Uterus (tissue), 3 donors: ENCODE measurements at regions not wholly inside any gene's neighbourhood (a gene's known extent, or its start where the extent isn't known, plus 50 kb on each side); places are given as distances from the start of the nearest gene placed in this dataset.

Experiments used
- DNase-seq, 2 donors: peaks; one replicate each; pipeline ENCODE4 v3.0.0-alpha.2; 2019 to 2020
- H3K27ac ChIP-seq, 2 donors: fragments of 200-600 bp; sonication (generic); 1 replicate in 1 of 2; 2 replicates in 1 of 2; pipeline ENCODE4 v1.5.1; 2016 to 2018
- H3K27me3 ChIP-seq, 2 donors: fragments of 200-600 bp; sonication (generic); one replicate each; pipeline ENCODE4 v1.5.1; 2018 to 2019; ENCODE audit warnings: control low read depth in 1 of 2
- H3K36me3 ChIP-seq, 2 donors: fragments of 200-600 bp; sonication (generic); one replicate each; pipeline ENCODE4 v1.5.1; 2019; ENCODE audit warnings: control low read depth in 1 of 2
- H3K4me1 ChIP-seq, 2 donors: fragments of 200-600 bp; sonication (generic); one replicate each; pipeline ENCODE4 v1.5.1; 2018 to 2019; ENCODE audit warnings: control low read depth in 1 of 2
- H3K4me3 ChIP-seq, 2 donors: fragments of 200-600 bp; sonication (generic); 1 replicate in 1 of 2; 2 replicates in 1 of 2; pipeline ENCODE4 v1.5.1; 2018 to 2019; ENCODE audit warnings: mild to moderate bottlenecking in 1 of 2
- H3K9me3 ChIP-seq, 2 donors: fragments of 200-600 bp; sonication (generic); one replicate each; pipeline ENCODE4 v1.5.1; 2019; ENCODE audit warnings: control low read depth in 1 of 2
- POLR2A ChIP-seq, 2 donors: fragments of 450-650 bp; IDR thresholded peaks; one replicate each; pipeline ENCODE4 v1.6.1; 2016; ENCODE audit warnings: antibody characterized with exemption in 2 of 2, mild to moderate bottlenecking in 1 of 2, moderate library complexity in 1 of 2
- intact Hi-C: fragments of 100-400 bp; cut with DNase I; formaldehyde crosslinking; loops from one replicate; pipeline ENCODE4 v1.15.1; 2023; ENCODE audit warnings: low total_unique reads
- TF ChIP-seq, protein P1 (sequence below), 4 experiments: fragments of 200-600 bp in 2 of 4; fragments of 450-650 bp in 2 of 4; sonication (generic) in 2 of 4; IDR thresholded peaks; one replicate each; pipeline ENCODE4 v1.5.1; 2016 to 2019; ENCODE audit warnings: antibody characterized with exemption in 4 of 4, mild to moderate bottlenecking in 2 of 4, moderate library complexity in 1 of 4
- donor health status: DM: yes; HTN: yes; CAD: no.

GRCh38 chr7:49623943-49624342, 149.5 kb upstream of the VWC2 start:
- no peaks in the 10 kb centered on the region for H3K9me3 ChIP-seq
- H3K4me1 ChIP-seq = no peaks in the 10 kb centered on the region
- H3K4me3 ChIP-seq = no peak overlapping the region
- no peaks in the 10 kb centered on the region for H3K36me3 ChIP-seq
- no peak for DNase-seq
- no peaks in the 10 kb centered on the region for H3K27me3 ChIP-seq
- no peak overlapping the region for H3K27ac ChIP-seq
- TF ChIP-seq, protein P1, sequence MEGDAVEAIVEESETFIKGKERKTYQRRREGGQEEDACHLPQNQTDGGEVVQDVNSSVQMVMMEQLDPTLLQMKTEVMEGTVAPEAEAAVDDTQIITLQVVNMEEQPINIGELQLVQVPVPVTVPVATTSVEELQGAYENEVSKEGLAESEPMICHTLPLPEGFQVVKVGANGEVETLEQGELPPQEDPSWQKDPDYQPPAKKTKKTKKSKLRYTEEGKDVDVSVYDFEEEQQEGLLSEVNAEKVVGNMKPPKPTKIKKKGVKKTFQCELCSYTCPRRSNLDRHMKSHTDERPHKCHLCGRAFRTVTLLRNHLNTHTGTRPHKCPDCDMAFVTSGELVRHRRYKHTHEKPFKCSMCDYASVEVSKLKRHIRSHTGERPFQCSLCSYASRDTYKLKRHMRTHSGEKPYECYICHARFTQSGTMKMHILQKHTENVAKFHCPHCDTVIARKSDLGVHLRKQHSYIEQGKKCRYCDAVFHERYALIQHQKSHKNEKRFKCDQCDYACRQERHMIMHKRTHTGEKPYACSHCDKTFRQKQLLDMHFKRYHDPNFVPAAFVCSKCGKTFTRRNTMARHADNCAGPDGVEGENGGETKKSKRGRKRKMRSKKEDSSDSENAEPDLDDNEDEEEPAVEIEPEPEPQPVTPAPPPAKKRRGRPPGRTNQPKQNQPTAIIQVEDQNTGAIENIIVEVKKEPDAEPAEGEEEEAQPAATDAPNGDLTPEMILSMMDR (IDR thresholded peaks at IDR 0.05) = no peak
- no peak for TF ChIP-seq POLR2A (IDR thresholded peaks at IDR 0.05)
- intact Hi-C loops = no loop called here

GRCh38 chr7:49624611-49625010, 148.8 kb upstream of the VWC2 start:
- Histone ChIP-seq H3K27ac (no peak overlapping the region), H3K9me3 (no peaks in the 10 kb centered on the region), H3K36me3 (no peaks in the 10 kb centered on the region), H3K4me3 (no peak overlapping the region), H3K4me1 (no peaks in the 10 kb centered on the region), H3K27me3 (no peaks in the 10 kb centered on the region)
- no peak for TF ChIP-seq POLR2A (IDR thresholded peaks at IDR 0.05)
- TF ChIP-seq, protein P1 (IDR thresholded peaks at IDR 0.05) = no peak
- intact Hi-C loops = no loop called here
- DNase-seq = no peak

DNA sequence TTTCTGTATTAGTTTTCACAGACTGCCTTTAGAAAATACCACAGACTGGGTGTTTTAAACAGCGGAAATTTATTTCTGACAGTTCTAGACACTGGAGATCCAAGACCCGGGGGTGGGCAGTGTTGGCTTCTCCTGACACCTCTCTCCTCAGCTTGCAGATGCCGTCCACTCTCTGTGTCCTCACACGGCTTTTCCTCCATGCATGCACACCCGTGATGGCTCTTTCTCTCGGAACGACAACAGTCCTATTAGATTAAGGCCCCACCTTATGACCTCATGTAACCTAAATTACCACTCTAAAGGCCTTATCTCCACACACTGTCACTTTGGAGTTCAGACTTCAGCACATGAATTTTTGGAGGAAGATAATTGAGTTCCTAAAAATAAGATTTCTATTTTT, 142.9 kb upstream of the VWC2 start:
- H3K4me1 ChIP-seq = no peaks in the 10 kb centered on the region

DNA sequence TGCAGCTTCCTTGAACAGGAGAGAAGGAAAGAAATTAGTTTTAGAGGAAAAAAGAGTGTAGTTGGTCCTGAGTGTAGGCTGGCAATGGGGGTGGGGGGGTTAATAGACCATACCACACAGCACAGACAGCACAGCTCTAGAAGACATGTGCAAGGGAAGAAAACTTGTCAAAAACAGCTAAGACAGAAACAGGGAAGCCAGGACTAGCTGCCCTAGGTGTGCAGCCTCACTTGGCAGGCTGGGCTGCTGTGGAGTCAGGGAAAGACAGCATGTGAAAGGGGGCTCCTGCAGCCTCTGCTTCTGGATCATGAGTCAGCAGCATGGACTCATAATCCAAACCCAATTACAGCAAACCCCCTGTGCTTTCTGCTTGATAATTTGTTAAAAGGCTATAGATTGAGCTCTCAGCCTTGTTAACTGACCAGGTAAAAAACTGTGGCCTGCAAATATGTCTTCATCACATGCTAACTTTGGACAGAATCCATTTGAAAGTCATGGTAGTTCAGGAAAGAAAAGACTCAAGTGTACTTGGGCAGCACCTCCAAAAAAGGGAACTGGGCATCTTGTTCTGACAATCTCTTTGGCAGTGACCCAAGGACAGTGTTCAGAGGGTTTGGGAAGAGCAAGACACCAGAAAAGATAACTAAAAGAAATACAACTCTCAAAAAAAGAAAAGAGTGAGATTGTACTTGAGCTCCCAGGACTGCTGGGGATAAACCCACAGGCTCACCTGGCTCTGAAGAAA, 142.2 kb upstream of the VWC2 start:
- Histone ChIP-seq H3K36me3 (no peaks in the 10 kb centered on the region), H3K9me3 (no peaks in the 10 kb centered on the region), H3K4me1 (no peaks in the 10 kb centered on the region), H3K4me3 (no peak overlapping the region), H3K27ac (no peak overlapping the region), H3K27me3 (no peaks in the 10 kb centered on the region)
- intact Hi-C loops = no loop called here
- TF ChIP-seq POLR2A (IDR thresholded peaks at IDR 0.05) = no peak
- TF ChIP-seq, protein P1 (IDR thresholded peaks at IDR 0.05) = no peak
- no peak for DNase-seq

More for the DNA sequence above, 142.9 kb upstream of the VWC2 start:
- no peak for TF ChIP-seq POLR2A (IDR thresholded peaks at IDR 0.05)
- TF ChIP-seq, protein P1 (IDR thresholded peaks at IDR 0.05) = no peak
- no peak overlapping the region for H3K4me3 ChIP-seq
- H3K36me3 ChIP-seq = no peaks in the 10 kb centered on the region
- no peak overlapping the region for H3K27ac ChIP-seq
- H3K9me3 ChIP-seq = no peaks in the 10 kb centered on the region
- H3K27me3 ChIP-seq = no peaks in the 10 kb centered on the region
- intact Hi-C loops = no loop called here
- no peak for DNase-seq

GRCh38 chr7:49631960-49632359, 141.5 kb upstream of the VWC2 start:
- Histone ChIP-seq H3K9me3 (no peaks in the 10 kb centered on the region), H3K4me1 (no peaks in the 10 kb centered on the region), H3K4me3 (no peak overlapping the region), H3K27ac (no peak overlapping the region), H3K27me3 (no peaks in the 10 kb centered on the region), H3K36me3 (no peaks in the 10 kb centered on the region)
- TF ChIP-seq, protein P1 (IDR thresholded peaks at IDR 0.05) = no peak
- TF ChIP-seq POLR2A (IDR thresholded peaks at IDR 0.05) = no peak
- intact Hi-C loops = no loop called here
- DNase-seq = no peak
